ENCODE measurements at regions not wholly inside any gene's neighbourhood (a gene's known extent, or its start where the extent isn't known, plus 50 kb on each side); places are given as distances from the start of the nearest gene placed in this dataset.

DNA sequence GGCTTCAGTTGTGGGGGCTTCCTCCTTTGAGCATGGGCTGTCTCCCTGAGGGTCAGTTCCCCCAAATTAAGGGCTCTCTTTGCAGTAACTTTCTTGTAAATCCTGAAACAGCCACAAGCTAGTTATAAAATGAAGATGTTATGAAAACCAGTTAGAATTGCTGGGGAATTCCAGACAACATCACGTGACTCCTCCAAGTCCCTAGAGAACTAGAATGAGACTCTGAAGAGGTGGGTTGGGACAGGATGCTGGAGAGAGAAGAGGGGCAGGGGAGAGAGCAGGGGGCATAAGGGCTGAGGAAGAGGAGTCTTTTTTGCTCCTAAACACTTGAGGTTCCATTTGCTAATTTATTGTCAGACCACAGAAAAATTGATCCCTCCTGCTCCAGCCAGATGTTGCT is 380.3 kb downstream of the DHX35 start:
- Mint-ChIP-seq H3K27me3 (ENCODE audit: insufficient read depth) (no peaks in the 10 kb centered on the region), H3K9me3 (peaks cover 36% of the 10 kb centered on the region), H3K4me3 (no peak overlapping the region), H3K36me3 (ENCODE audit: low read depth) (no peaks in the 10 kb centered on the region; the same call in 1 of the 2 replicates), H3K27ac (no peak overlapping the region), H3K4me1 (ENCODE audit: low read depth) (no peaks in the 10 kb centered on the region)
- no peak for DNase-seq
- TF ChIP-seq, protein P1, sequence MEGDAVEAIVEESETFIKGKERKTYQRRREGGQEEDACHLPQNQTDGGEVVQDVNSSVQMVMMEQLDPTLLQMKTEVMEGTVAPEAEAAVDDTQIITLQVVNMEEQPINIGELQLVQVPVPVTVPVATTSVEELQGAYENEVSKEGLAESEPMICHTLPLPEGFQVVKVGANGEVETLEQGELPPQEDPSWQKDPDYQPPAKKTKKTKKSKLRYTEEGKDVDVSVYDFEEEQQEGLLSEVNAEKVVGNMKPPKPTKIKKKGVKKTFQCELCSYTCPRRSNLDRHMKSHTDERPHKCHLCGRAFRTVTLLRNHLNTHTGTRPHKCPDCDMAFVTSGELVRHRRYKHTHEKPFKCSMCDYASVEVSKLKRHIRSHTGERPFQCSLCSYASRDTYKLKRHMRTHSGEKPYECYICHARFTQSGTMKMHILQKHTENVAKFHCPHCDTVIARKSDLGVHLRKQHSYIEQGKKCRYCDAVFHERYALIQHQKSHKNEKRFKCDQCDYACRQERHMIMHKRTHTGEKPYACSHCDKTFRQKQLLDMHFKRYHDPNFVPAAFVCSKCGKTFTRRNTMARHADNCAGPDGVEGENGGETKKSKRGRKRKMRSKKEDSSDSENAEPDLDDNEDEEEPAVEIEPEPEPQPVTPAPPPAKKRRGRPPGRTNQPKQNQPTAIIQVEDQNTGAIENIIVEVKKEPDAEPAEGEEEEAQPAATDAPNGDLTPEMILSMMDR (IDR thresholded peaks at IDR 0.05) = no peak

DNA sequence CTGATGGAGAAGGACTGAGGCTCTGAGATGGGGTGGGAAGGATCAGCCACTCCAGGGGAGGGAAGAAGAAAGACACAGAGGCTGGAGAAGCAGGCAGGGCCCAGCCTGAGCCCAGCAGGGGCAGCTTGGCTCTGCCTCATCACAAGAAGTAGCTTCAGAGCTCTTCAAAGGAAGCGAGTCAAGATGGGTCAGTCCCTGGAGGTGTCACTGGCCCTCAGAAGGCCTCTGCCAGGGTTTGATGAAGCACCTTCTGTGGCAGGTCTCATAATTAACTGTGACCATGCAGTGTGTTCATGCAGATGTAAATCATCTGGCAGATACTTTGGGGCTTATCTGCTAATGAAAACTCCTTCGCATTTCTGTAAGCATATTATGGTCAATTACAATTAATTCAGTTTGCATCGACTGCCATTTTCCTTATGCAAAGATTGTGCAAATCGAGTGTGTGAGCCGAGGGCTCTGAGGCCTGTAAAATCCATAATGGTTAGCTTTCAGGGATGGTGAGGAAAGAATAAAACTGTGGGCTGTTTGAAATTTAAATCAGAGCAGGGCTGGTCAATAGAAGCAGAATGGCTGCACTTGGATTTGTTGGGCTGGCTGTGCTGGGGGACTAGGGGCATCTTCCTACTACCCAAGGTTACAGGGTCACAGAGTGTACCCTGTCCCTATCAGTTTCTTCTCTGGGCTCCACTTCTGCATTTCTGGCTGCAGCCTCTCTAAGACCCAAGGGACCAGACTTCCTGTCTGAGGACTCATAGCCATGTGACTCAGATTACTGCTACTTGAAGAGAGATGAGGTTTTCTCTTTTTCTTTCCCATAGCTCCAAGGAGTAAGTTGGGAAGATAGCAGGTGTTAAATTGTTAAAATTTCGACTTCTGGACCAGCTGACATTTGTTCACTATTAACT is 376.6 kb downstream of the DHX35 start:
- Mint-ChIP-seq H3K4me3 (no peak overlapping the region), H3K27ac (no peak overlapping the region), H3K36me3 (ENCODE audit: low read depth) (no peaks in the 10 kb centered on the region; the same call in 1 of the 2 replicates), H3K27me3 (ENCODE audit: insufficient read depth) (no peaks in the 10 kb centered on the region; the same call in 1 of the 2 replicates), H3K9me3 (peaks cover 60% of the 10 kb centered on the region), H3K4me1 (ENCODE audit: low read depth) (no peaks in the 10 kb centered on the region)
- DNase-seq = no peak
- TF ChIP-seq, protein P1 (IDR thresholded peaks at IDR 0.05) = no peak

DNA sequence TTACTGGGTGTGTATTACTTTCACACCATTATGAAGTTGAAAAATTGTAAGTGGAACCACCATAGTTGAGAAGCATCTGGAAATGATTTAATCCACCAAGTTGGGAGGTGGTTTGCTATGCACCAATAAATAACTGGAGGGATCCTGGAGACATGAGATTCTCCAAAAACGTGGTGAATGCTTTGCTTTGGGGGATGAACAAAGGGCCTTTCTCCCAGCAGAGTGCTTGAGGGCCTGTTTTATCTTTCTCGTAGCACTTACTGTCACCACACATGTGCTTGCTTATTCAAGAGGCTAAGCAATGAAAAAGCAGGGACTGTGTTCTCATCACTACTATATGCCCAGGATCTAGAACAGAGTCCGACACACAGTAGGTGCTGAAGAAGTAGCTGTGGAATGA is 371.1 kb downstream of the DHX35 start:
- peaks cover 51% of the 10 kb centered on the region for H3K9me3 Mint-ChIP-seq
- H3K27ac Mint-ChIP-seq = no peak overlapping the region
- H3K4me3 Mint-ChIP-seq = no peak overlapping the region
- H3K36me3 Mint-ChIP-seq (ENCODE audit: low read depth) = peaks cover 3% of the 10 kb centered on the region; the same call in 1 of the 2 replicates
- TF ChIP-seq, protein P1 (IDR thresholded peaks at IDR 0.05) = no peak
- no peaks in the 10 kb centered on the region for H3K4me1 Mint-ChIP-seq (ENCODE audit: low read depth)
- no peaks in the 10 kb centered on the region; the same call in 1 of the 2 replicates for H3K27me3 Mint-ChIP-seq (ENCODE audit: insufficient read depth)
- DNase-seq = no peak

DNA sequence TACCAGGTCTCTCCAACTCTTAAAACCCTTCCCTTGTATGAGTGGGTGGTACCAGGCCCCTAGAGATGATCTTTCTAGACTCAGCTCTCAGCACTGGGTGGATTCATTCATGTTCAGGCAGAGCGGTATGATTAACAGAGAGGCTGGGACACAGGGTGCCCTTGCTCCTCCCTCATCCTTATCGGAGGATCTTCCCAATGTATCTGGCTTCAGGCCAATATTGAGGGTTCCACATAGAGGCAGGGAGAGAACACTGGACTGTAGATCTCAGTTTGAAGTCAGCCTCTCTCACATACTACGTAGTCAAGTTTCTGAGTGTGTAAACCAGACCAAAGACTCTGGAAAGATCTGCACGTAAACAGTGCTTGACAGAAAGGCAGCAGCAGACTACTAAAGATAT is 366.2 kb downstream of the DHX35 start:
- H3K4me1 Mint-ChIP-seq (ENCODE audit: low read depth) = no peaks in the 10 kb centered on the region
- peaks cover 5% of the 10 kb centered on the region; the same call in 1 of the 2 replicates for H3K36me3 Mint-ChIP-seq (ENCODE audit: low read depth)
- H3K27me3 Mint-ChIP-seq (ENCODE audit: insufficient read depth) = no peaks in the 10 kb centered on the region
- TF ChIP-seq, protein P1 (IDR thresholded peaks at IDR 0.05) = no peak
- DNase-seq = no peak
- H3K9me3 Mint-ChIP-seq = peaks cover 40% of the 10 kb centered on the region
- no peak overlapping the region for H3K27ac Mint-ChIP-seq
- H3K4me3 Mint-ChIP-seq = no peak overlapping the region

DNA sequence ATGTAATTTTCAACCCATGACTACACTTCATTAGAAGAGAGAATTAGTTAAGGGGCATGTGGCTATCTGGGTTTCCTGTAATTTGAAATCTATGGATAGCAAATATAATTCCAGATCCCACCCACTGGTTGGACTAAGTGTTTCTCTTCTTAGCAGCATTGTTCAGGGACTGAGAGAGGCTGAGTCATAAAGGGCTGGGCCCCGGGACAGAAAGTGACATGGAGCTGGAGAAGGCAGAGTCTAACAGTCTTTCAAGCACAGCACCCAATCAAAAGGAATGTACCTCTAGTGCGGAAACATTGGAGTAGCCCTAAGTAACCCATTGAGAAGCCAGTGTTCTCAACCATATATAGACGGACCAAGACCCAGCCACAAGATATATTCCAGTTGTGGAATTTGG is 363.9 kb downstream of the DHX35 start:
- Mint-ChIP-seq H3K4me1 (ENCODE audit: low read depth) (no peaks in the 10 kb centered on the region), H3K27me3 (ENCODE audit: insufficient read depth) (no peaks in the 10 kb centered on the region), H3K27ac (no peak overlapping the region), H3K9me3 (peaks cover 27% of the 10 kb centered on the region), H3K4me3 (no peak overlapping the region), H3K36me3 (ENCODE audit: low read depth) (peaks cover 5% of the 10 kb centered on the region; the same call in 1 of the 2 replicates)
- DNase-seq = no peak
- TF ChIP-seq, protein P1 (IDR thresholded peaks at IDR 0.05) = no peak
